ENCODE measurements at regions not wholly inside any gene's neighbourhood (a gene's known extent, or its start where the extent isn't known, plus 50 kb on each side); places are given as distances from the start of the nearest gene placed in this dataset.

DNA sequence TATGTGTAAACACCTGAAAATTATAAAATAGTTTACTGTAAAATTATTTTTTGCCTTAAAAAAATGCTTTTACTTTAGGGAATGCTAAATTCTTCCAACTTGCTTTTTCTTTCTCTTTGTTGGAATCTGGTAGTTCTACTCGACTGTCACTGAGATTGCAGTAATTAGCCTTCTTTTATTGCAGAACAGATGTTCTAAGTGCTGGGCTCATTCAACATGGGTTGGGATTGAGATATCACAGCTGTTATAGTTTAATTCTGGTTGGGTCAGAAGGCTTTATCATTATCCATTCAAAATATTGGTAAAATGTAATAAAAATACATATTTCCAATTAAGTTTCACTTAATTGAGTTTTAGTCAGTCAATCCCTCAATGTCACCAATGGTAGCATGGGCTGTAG, 686.7 kb downstream of the CDH18 start:
- TF ChIP-seq, protein P1, sequence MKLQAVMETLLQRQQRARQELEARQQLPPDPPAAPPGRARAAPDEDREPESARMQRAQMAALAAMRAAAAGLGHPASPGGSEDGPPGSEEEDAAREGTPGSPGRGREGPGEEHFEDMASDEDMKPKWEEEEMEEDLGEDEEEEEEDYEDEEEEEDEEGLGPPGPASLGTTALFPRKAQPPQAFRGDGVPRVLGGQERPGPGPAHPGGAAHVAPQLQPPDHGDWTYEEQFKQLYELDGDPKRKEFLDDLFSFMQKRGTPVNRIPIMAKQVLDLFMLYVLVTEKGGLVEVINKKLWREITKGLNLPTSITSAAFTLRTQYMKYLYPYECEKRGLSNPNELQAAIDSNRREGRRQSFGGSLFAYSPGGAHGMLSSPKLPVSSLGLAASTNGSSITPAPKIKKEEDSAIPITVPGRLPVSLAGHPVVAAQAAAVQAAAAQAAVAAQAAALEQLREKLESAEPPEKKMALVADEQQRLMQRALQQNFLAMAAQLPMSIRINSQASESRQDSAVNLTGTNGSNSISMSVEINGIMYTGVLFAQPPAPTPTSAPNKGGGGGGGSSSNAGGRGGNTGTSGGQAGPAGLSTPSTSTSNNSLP (IDR thresholded peaks at IDR 0.05; ENCODE audit: low read depth, low read length) = no peak
- no peak for TF ChIP-seq MAFK (conservative IDR thresholded peaks at IDR 0.05 in 1 of 2, IDR thresholded peaks at IDR 0.05 in 1 of 2; ENCODE audit: low read length in 2 of 2)
- no peak for TF ChIP-seq STAG1 (CRISPR knock-in tag; IDR thresholded peaks at IDR 0.05)
- TF ChIP-seq ZNF496 (CRISPR knock-in tag; IDR thresholded peaks at IDR 0.05; ENCODE audit: insufficient replicate concordance) = no peak

Measured in HepG2 (cell line).